ENCODE measurements at regions not wholly inside any gene's neighbourhood (a gene's known extent, or its start where the extent isn't known, plus 50 kb on each side); places are given as distances from the start of the nearest gene placed in this dataset.

- TF ChIP-seq SOX15 (CRISPR knock-in tag; IDR thresholded peaks at IDR 0.05), result no peak
Measured at GRCh38 chr6:95288251-95288650, 289.1 kb upstream of the MANEA start (continued).

DNA sequence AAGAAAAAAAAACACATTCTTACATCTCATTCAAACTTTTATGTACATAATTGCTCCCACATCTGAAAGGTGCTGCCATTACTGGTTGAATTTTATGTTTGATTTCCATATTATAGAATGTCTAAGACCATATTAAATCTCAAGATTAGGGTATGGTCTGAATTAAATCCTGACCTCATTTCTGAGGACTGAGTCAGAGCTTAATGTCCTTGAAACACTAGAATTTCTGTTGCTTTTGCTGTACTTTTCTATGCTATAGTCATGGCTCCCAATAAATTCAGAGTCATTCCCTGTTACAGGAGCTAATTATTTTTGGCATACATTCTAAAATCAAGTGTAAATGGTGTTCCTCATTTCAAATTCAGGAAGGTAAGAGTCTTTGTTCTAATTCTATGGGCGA is 285.3 kb upstream of the MANEA start:
- peaks cover 12% of the 10 kb centered on the region for H3K4me1 Mint-ChIP-seq
- TF ChIP-seq FOXJ3 (CRISPR knock-in tag; IDR thresholded peaks at IDR 0.05; ENCODE audit: borderline replicate concordance) (no peak), IRF2 (CRISPR knock-in tag; IDR thresholded peaks at IDR 0.05; ENCODE audit: borderline replicate concordance, low read depth) (no peak), CTCF (IDR thresholded peaks at IDR 0.05) (no peak), TEAD4 (CRISPR knock-in tag; IDR thresholded peaks at IDR 0.05) (no peak), NFATC4 (CRISPR knock-in tag; IDR thresholded peaks at IDR 0.05) (no peak), RORB (CRISPR knock-in tag; IDR thresholded peaks at IDR 0.05) (no peak)
- no peak for ATAC-seq
- H3K9me3 Mint-ChIP-seq, result no peaks in the 10 kb centered on the region
- ChIA-PET POLR2A (no interaction called here), CTCF (no interaction called here)
- no peaks in the 10 kb centered on the region; the same call in 1 of the 2 replicates for H3K27me3 Mint-ChIP-seq (ENCODE audit: low read depth)
- H3K27ac Mint-ChIP-seq, result no peak overlapping the region
- H3K4me3 Mint-ChIP-seq, result no peak overlapping the region
- no peaks in the 10 kb centered on the region for H3K36me3 Mint-ChIP-seq
- no peak for DNase-seq (ENCODE audit: low spot score)

GRCh38 chr6:95293257-95293656 is 284.1 kb upstream of the MANEA start:
- peaks cover 12% of the 10 kb centered on the region for H3K4me1 Mint-ChIP-seq
- TF ChIP-seq, protein P1, sequence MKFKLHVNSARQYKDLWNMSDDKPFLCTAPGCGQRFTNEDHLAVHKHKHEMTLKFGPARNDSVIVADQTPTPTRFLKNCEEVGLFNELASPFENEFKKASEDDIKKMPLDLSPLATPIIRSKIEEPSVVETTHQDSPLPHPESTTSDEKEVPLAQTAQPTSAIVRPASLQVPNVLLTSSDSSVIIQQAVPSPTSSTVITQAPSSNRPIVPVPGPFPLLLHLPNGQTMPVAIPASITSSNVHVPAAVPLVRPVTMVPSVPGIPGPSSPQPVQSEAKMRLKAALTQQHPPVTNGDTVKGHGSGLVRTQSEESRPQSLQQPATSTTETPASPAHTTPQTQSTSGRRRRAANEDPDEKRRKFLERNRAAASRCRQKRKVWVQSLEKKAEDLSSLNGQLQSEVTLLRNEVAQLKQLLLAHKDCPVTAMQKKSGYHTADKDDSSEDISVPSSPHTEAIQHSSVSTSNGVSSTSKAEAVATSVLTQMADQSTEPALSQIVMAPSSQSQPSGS (CRISPR knock-in tag; IDR thresholded peaks at IDR 0.05; ENCODE audit: borderline replicate concordance, low read depth), result no peak
- TF ChIP-seq SOX15 (CRISPR knock-in tag; IDR thresholded peaks at IDR 0.05) (no peak), JAZF1 (CRISPR knock-in tag; IDR thresholded peaks at IDR 0.05) (no peak)
- TF ChIP-seq, protein P2, sequence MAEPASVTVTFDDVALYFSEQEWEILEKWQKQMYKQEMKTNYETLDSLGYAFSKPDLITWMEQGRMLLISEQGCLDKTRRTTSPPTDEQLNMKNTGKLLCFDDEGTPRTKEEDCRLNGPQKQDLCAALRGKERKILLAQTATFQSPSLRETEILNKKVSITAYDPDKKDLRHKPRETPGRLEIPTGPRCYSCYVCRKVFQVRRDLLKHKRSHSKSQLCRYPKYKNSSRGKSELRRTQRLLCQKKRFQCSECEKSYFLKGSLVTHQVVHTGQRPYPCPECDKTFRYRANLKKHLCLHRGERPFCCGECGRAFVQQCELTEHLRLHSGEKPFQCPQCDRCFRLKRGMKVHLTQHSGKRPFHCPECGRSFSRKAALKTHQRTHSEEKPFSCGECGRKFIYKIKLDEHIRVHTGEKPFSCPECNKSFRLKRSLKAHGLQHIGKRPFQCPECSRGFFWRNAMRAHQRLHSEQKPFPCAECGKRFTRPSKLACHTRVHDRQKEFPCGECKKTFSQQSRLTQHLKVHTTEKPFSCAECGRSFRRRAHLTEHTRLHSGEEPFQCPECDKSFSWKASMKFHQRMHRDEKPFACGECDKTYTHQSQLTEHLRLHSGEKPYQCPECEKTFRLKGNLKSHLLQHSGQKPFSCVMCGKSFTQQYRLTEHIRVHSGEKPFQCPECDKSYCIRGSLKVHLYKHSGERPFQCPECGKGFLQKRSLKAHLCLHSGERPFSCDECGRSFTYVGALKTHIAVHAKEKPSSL (CRISPR knock-in tag; conservative IDR thresholded peaks at IDR 0.05), result no peak
- no peak overlapping the region for H3K4me3 Mint-ChIP-seq
- ATAC-seq (no peak), DNase-seq (ENCODE audit: low spot score) (no peak)
- ChIA-PET CTCF (no interaction called here), POLR2A (no interaction called here)
- H3K27me3 Mint-ChIP-seq (ENCODE audit: low read depth), result no peaks in the 10 kb centered on the region; the same call in 1 of the 2 replicates
- H3K27ac Mint-ChIP-seq, result no peak overlapping the region
- H3K9me3 Mint-ChIP-seq, result no peaks in the 10 kb centered on the region
- H3K36me3 Mint-ChIP-seq, result no peaks in the 10 kb centered on the region

GRCh38 chr6:95294043-95294442 is 283.3 kb upstream of the MANEA start:
- ChIA-PET POLR2A (no interaction called here), CTCF (interaction anchor here (0.6 kb wide), 1 partner anchor 12 kb away, joined by 3 read pairs; no protein-coding TSS in a partner anchor)
- no peaks in the 10 kb centered on the region for H3K36me3 Mint-ChIP-seq
- H3K9me3 Mint-ChIP-seq, result no peaks in the 10 kb centered on the region
- ATAC-seq, result peak; percentile 81
- no peaks in the 10 kb centered on the region for H3K27me3 Mint-ChIP-seq (ENCODE audit: low read depth)
- peak overlapping the region; percentile 50 for H3K27ac Mint-ChIP-seq
- peaks cover 12% of the 10 kb centered on the region for H3K4me1 Mint-ChIP-seq
- no peak overlapping the region for H3K4me3 Mint-ChIP-seq
- DNase-seq (ENCODE audit: low spot score), result no peak
- TF ChIP-seq HMGXB4 (CRISPR knock-in tag; IDR thresholded peaks at IDR 0.05) (no peak), E2F4 (CRISPR knock-in tag; IDR thresholded peaks at IDR 0.05; ENCODE audit: borderline replicate concordance, low read depth) (no peak), TP53 (CRISPR knock-in tag; IDR thresholded peaks at IDR 0.05) (no peak), ZNF263 (CRISPR knock-in tag; IDR thresholded peaks at IDR 0.05; ENCODE audit: low read depth) (no peak)
- TF ChIP-seq, protein P3, sequence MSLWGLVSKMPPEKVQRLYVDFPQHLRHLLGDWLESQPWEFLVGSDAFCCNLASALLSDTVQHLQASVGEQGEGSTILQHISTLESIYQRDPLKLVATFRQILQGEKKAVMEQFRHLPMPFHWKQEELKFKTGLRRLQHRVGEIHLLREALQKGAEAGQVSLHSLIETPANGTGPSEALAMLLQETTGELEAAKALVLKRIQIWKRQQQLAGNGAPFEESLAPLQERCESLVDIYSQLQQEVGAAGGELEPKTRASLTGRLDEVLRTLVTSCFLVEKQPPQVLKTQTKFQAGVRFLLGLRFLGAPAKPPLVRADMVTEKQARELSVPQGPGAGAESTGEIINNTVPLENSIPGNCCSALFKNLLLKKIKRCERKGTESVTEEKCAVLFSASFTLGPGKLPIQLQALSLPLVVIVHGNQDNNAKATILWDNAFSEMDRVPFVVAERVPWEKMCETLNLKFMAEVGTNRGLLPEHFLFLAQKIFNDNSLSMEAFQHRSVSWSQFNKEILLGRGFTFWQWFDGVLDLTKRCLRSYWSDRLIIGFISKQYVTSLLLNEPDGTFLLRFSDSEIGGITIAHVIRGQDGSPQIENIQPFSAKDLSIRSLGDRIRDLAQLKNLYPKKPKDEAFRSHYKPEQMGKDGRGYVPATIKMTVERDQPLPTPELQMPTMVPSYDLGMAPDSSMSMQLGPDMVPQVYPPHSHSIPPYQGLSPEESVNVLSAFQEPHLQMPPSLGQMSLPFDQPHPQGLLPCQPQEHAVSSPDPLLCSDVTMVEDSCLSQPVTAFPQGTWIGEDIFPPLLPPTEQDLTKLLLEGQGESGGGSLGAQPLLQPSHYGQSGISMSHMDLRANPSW (CRISPR knock-in tag; conservative IDR thresholded peaks at IDR 0.05; ENCODE audit: low read depth), result no peak
- TF ChIP-seq, protein P1 (CRISPR knock-in tag; IDR thresholded peaks at IDR 0.05; ENCODE audit: borderline replicate concordance, low read depth), result no peak
- TF ChIP-seq, protein P4, sequence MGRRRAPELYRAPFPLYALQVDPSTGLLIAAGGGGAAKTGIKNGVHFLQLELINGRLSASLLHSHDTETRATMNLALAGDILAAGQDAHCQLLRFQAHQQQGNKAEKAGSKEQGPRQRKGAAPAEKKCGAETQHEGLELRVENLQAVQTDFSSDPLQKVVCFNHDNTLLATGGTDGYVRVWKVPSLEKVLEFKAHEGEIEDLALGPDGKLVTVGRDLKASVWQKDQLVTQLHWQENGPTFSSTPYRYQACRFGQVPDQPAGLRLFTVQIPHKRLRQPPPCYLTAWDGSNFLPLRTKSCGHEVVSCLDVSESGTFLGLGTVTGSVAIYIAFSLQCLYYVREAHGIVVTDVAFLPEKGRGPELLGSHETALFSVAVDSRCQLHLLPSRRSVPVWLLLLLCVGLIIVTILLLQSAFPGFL (CRISPR knock-in tag; IDR thresholded peaks at IDR 0.05; ENCODE audit: borderline replicate concordance), result no peak

Data from WTC11 (cell line).